BJ (cell line): ENCODE measurements at regions not wholly inside any gene's neighbourhood (a gene's known extent, or its start where the extent isn't known, plus 50 kb on each side); places are given as distances from the start of the nearest gene placed in this dataset.

Source experiments
- CTCF ChIA-PET: fragments of 350-600 bp; formaldehyde crosslinking; extraction: SDS; loops from one replicate; lab custom pipeline; 2021; ENCODE audit warnings: antibody characterized with exemption, inconsistent platforms; lab: Yijun Ruan, JAX
- POLR2A ChIA-PET: fragments of 300-600 bp; sonication (Branson Sonifier 250); formaldehyde crosslinking; extraction: SDS; loops from one replicate; lab custom pipeline; 2021; ENCODE audit warnings: antibody characterized with exemption; lab: Charles Lee
- DNase-seq: peaks from one replicate; pipeline ENCODE4 v3.0.0-alpha.2; 2011; ENCODE audit warnings: low read depth
- H3K27me3 ChIP-seq: 2 replicates; pipeline ENCODE4 v1.6.0; 2011; ENCODE audit warnings: low read length; ENCODE audit not compliant: control insufficient read depth, insufficient read depth
- H3K36me3 ChIP-seq: 2 replicates; pipeline ENCODE4 v1.5.1; 2011; ENCODE audit warnings: low read length; ENCODE audit not compliant: control insufficient read depth, insufficient read depth
- H3K4me3 ChIP-seq: 2 replicates; pipeline ENCODE4 v1.5.1; 2011; ENCODE audit warnings: low read depth, mild to moderate bottlenecking, control low read depth, low read length
- TF ChIP-seq, protein P1 (sequence below): IDR thresholded peaks from 2 replicates; pipeline ENCODE4 v1.5.1; 2011; ENCODE audit warnings: low read depth, mild to moderate bottlenecking, control low read depth, inconsistent platforms, low read length, moderate library complexity; ENCODE audit not compliant: insufficient read depth

GRCh38 chr7:41134300-41135255, 568.3 kb downstream of the INHBA start:
- DNase-seq = peak; percentile 31
- ChIA-PET CTCF (no interaction called here), POLR2A (no interaction called here)
- H3K4me3 ChIP-seq = no peak overlapping the region
- TF ChIP-seq, protein P1, sequence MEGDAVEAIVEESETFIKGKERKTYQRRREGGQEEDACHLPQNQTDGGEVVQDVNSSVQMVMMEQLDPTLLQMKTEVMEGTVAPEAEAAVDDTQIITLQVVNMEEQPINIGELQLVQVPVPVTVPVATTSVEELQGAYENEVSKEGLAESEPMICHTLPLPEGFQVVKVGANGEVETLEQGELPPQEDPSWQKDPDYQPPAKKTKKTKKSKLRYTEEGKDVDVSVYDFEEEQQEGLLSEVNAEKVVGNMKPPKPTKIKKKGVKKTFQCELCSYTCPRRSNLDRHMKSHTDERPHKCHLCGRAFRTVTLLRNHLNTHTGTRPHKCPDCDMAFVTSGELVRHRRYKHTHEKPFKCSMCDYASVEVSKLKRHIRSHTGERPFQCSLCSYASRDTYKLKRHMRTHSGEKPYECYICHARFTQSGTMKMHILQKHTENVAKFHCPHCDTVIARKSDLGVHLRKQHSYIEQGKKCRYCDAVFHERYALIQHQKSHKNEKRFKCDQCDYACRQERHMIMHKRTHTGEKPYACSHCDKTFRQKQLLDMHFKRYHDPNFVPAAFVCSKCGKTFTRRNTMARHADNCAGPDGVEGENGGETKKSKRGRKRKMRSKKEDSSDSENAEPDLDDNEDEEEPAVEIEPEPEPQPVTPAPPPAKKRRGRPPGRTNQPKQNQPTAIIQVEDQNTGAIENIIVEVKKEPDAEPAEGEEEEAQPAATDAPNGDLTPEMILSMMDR = no peak
- no peaks in the 10 kb centered on the region for H3K27me3 ChIP-seq
- H3K36me3 ChIP-seq = no peaks in the 10 kb centered on the region

GRCh38 chr7:41133690-41134299, 569.1 kb downstream of the INHBA start:
- Histone ChIP-seq H3K27me3 (no peaks in the 10 kb centered on the region), H3K36me3 (no peaks in the 10 kb centered on the region), H3K4me3 (no peak overlapping the region)
- POLR2A ChIA-PET = no interaction called here
- TF ChIP-seq, protein P1 = no peak
- DNase-seq = no peak
- CTCF ChIA-PET = no interaction called here

- TF ChIP-seq, protein P1 = no peak
- no peaks in the 10 kb centered on the region for H3K36me3 ChIP-seq
- DNase-seq = no peak
- ChIA-PET POLR2A (no interaction called here), CTCF (no interaction called here)
- H3K27me3 ChIP-seq = no peaks in the 10 kb centered on the region
- no peak overlapping the region for H3K4me3 ChIP-seq
Observed at GRCh38 chr7:41131956-41132355, 570.9 kb downstream of the INHBA start.

DNA sequence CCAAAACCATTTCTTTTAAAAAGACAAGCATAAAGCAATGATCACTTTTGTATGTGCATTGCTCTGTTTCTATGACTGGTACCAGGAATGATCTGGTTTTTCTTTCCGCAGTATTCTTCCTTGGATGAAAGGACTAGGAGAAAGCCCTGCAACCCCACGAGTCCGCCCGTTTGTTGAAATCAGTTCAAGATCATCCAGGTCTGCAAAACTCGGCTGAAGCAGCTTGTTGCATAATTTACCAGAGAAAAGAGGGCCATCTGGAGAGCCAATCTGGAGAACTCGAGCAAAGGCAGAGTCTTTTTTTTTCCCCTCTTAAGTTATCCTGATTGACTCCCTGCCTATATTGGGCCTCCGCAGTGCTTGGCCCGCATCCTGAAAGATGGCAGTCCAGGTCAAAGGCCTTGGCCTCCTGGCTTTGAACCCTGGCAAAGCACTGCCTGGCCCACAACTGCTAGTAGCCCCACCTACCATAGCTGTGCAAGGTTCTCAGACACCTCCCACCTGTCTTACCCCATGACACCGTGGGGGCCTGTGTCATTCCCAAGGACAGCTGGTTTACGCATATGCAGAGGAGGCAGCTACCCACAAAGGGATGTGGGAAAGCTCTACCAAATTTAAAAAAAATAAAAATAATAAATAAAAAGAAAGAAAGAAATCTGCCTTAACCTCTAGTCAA, 572.2 kb downstream of the INHBA start:
- TF ChIP-seq, protein P1 = no peak
- no peak for DNase-seq
- POLR2A ChIA-PET = no interaction called here
- Histone ChIP-seq H3K36me3 (no peaks in the 10 kb centered on the region), H3K27me3 (no peaks in the 10 kb centered on the region), H3K4me3 (no peak overlapping the region)
- CTCF ChIA-PET = interaction anchor here (0.8 to 1.3 kb wide), 4 partner anchors 12 to 574 kb away, joined by 3 to 5 read pairs (median 5); no protein-coding TSS in a partner anchor

DNA sequence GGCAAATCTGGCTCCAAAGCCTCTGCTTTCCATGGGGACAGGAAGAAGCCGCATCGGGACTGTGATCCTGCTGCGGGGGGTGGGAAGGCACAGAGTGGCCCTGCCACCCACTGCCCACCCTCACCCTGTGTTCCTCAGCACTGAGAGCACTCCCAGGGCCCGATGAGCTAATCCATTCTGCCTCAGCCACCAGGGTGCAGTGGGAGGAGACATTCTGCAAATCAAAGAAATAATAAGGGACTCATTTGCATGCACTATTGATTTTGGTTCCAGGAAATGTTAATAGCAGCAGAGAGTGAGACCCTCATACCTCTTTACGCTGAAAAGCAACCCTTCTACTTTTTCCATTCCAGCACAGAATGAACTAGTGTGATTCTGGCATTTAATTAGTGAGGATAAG, 572.8 kb downstream of the INHBA start:
- CTCF ChIA-PET = interaction anchor here (0.8 to 1.3 kb wide), 3 partner anchors 12 to 575 kb away, joined by 3 to 5 read pairs (median 5); no protein-coding TSS in a partner anchor
- Histone ChIP-seq H3K36me3 (no peaks in the 10 kb centered on the region), H3K27me3 (no peaks in the 10 kb centered on the region), H3K4me3 (no peak overlapping the region)
- POLR2A ChIA-PET = no interaction called here
- TF ChIP-seq, protein P1 = no peak
- DNase-seq = no peak
